NT2/D1 (cell line): ENCODE measurements at regions not wholly inside any gene's neighbourhood (a gene's known extent, or its start where the extent isn't known, plus 50 kb on each side); places are given as distances from the start of the nearest gene placed in this dataset.

Experiments used
- SUZ12 ChIP-seq: IDR thresholded peaks from 2 replicates; pipeline ENCODE4 v1.6.1; 2011; ENCODE audit not compliant: insufficient read length, insufficient read depth; ENCODE audit errors: extremely low read depth
- YY1 ChIP-seq: IDR thresholded peaks from 2 replicates; pipeline ENCODE4 v1.6.1; 2011; ENCODE audit not compliant: insufficient read length, insufficient read depth
- ZNF274 ChIP-seq: IDR thresholded peaks from 2 replicates; pipeline ENCODE4 v1.6.1; 2011; ENCODE audit warnings: mild to moderate bottlenecking, low read depth, low read length

GRCh38 chr15:66947471-66947870 is 117.9 kb upstream of the SMAD3 start:
- no peak for TF ChIP-seq YY1
- TF ChIP-seq ZNF274: no peak
- TF ChIP-seq SUZ12: no peak
